ENCODE measurements at regions not wholly inside any gene's neighbourhood (a gene's known extent, or its start where the extent isn't known, plus 50 kb on each side); places are given as distances from the start of the nearest gene placed in this dataset.
"Not testable (repeated sequence)": the region's sequence is repeated elsewhere in the genome, so short reads cannot be mapped to it uniquely, and the experiment has no call there.

DNA sequence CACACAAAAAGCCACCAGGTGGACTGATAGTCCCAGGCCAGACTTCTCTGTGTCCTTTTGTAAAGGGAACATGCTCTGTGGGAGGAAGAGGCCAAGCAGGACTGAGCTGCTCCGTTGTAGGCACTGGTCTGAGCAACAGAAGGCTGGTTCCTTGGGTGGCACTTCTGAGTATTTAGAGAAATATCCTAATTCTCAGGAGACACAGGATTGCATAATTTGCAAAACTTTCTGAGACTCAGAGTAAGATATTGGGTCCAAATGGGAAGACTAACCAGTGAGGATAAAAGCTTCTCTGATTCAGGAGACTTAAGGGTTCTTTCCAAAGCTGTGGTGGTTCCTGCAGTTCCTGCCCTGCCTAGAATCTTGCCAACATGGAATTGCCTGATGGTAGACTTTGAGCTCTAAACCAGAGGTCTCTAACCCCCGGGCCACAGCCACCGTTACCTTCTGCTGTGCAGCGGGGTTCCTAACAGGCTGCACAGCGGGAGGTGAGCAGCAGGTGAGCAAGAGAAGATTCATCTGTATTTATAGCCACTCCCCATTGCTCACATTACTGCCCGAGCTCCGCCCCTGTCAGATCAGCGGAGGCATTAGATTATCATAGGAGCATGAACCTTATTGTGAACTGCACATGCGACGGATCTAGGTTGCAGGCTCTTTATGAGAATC is 107.0 kb downstream of the OLIG3 start:
- ChIA-PET CTCF (interaction anchor here (1.1 kb wide), 1 partner anchor 15 kb away, joined by 3 read pairs; no protein-coding TSS in a partner anchor), POLR2A (no interaction called here)
- Histone ChIP-seq H3K27ac (ENCODE audit: insufficient read depth in 1 of 2, low read depth in 1 of 2, low read length in 2 of 2, poor library complexity in 1 of 2, severe bottlenecking in 2 of 2) (no peak overlapping the region), H3K4me1 (ENCODE audit: control extremely low read depth in 1 of 4, control insufficient read depth in 4 of 4, insufficient read depth in 4 of 4, low read length in 3 of 4) (peaks cover 7 to 18% (median 9%) of the 10 kb centered on the region in 4 experiments), H3K9me3 (ENCODE audit: control extremely low read depth in 1 of 5, control insufficient read depth in 4 of 5, insufficient read depth in 2 of 5, low read depth in 1 of 5, low read length in 4 of 5) (no peaks in the 10 kb centered on the region), H3K27me3 (replicated peaks in 2 of 5; ENCODE audit: control insufficient read depth in 4 of 5, insufficient read depth in 5 of 5, low read length in 4 of 5) (no peaks in the 10 kb centered on the region), H3K36me3 (ENCODE audit: control insufficient read depth in 4 of 4, insufficient read depth in 4 of 4, low read length in 3 of 4) (no peaks in the 10 kb centered on the region), H3K4me3 (ENCODE audit: control insufficient read depth in 1 of 7, extremely low read depth in 1 of 7, insufficient read depth in 4 of 7, low read depth in 2 of 7, low read length in 6 of 7) (no peak overlapping the region)
- WGBS (ENCODE audit: insufficient coverage), result 80% methylated on average over 3 of the region's 10 CpGs
- no peak for DNase-seq

DNA sequence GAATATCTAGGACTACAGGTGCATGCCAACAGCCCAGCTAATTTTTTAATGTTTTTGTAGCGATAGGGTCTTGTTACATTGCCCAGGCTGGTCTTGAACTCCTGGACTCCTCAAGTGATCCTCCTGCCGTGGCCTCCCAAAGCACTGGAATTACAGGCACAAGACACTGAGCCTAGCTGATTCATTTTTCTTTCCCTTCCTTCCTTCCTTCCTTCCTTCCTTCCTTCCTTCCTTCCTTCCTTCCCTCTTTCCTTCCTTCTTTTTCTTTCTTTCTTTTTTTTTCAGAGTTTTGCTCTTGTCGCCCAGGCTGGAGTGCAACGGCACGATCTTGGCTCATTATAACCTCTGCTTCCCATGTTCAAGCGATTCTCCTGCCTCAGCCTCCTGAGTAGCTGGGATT is 110.9 kb downstream of the OLIG3 start:
- CTCF ChIA-PET; H3K4me1 ChIP-seq (ENCODE audit: control extremely low read depth in 1 of 4, control insufficient read depth in 4 of 4, insufficient read depth in 4 of 4, low read length in 3 of 4); POLR2A ChIA-PET; H3K27ac ChIP-seq (ENCODE audit: insufficient read depth in 1 of 2, low read depth in 1 of 2, low read length in 2 of 2, poor library complexity in 1 of 2, severe bottlenecking in 2 of 2); H3K4me3 ChIP-seq (ENCODE audit: control insufficient read depth in 1 of 7, extremely low read depth in 1 of 7, insufficient read depth in 4 of 7, low read depth in 2 of 7, low read length in 6 of 7); DNase-seq; H3K27me3 ChIP-seq (replicated peaks in 2 of 5; ENCODE audit: control insufficient read depth in 4 of 5, insufficient read depth in 5 of 5, low read length in 4 of 5); H3K36me3 ChIP-seq (ENCODE audit: control insufficient read depth in 4 of 4, insufficient read depth in 4 of 4, low read length in 3 of 4); H3K9me3 ChIP-seq (ENCODE audit: control extremely low read depth in 1 of 5, control insufficient read depth in 4 of 5, insufficient read depth in 2 of 5, low read depth in 1 of 5, low read length in 4 of 5): not testable (repeated sequence)
- WGBS (ENCODE audit: insufficient coverage), result 100% methylated on average over 6 of the region's 6 CpGs

DNA sequence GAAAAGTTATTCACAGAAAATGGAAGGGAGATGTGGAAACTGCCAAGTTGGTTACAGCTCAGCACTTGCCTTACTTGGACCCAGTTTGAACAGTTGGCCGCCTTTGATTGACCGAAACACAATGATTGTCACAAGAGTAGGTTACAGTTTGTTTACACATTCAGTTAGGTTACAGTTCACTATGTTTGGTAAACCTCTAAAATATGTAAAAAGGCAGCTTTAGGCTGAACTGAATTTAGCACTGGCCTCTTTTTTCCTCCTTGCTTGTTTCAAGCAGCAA is 116.2 kb downstream of the OLIG3 start:
- H3K4me1 ChIP-seq (ENCODE audit: control extremely low read depth in 1 of 4, control insufficient read depth in 4 of 4, insufficient read depth in 4 of 4, low read length in 3 of 4), result no peaks in the 10 kb centered on the region
- POLR2A ChIA-PET, result no interaction called here
- WGBS (ENCODE audit: insufficient coverage), result 92% methylated on average over 2 of the region's 2 CpGs
- H3K27me3 ChIP-seq (replicated peaks in 2 of 5; ENCODE audit: control insufficient read depth in 4 of 5, insufficient read depth in 5 of 5, low read length in 4 of 5), result no peaks in the 10 kb centered on the region
- DNase-seq, result no peak
- peaks cover 0 to 4% (median 0%) of the 10 kb centered on the region in 5 experiments for H3K9me3 ChIP-seq (ENCODE audit: control extremely low read depth in 1 of 5, control insufficient read depth in 4 of 5, insufficient read depth in 2 of 5, low read depth in 1 of 5, low read length in 4 of 5)
- CTCF ChIA-PET, result no interaction called here
- H3K27ac ChIP-seq (ENCODE audit: insufficient read depth in 1 of 2, low read depth in 1 of 2, low read length in 2 of 2, poor library complexity in 1 of 2, severe bottlenecking in 2 of 2), result no peak overlapping the region
- H3K36me3 ChIP-seq (ENCODE audit: control insufficient read depth in 4 of 4, insufficient read depth in 4 of 4, low read length in 3 of 4), result no peaks in the 10 kb centered on the region
- no peak overlapping the region for H3K4me3 ChIP-seq (ENCODE audit: control insufficient read depth in 1 of 7, extremely low read depth in 1 of 7, insufficient read depth in 4 of 7, low read depth in 2 of 7, low read length in 6 of 7)

DNA sequence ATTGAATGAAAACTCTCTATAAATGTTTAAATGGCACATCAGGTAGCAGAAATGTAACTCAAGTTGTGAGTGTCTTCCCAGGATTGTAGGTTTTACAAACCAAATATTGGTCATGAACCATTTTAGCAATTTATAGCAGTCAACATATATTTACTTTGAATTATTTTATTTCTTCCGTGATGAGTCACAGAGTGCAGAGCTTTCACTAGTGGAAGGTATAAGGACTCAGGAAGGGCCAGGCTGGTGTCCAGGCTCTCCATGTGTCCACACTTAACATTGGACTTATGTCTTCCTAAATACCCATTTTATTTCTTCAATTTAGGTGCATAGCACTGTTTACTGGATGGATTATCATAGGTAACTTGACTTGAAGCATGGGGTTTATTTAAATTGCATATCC is 120.9 kb downstream of the OLIG3 start:
- Histone ChIP-seq H3K9me3 (ENCODE audit: control extremely low read depth in 1 of 5, control insufficient read depth in 4 of 5, insufficient read depth in 2 of 5, low read depth in 1 of 5, low read length in 4 of 5) (peaks cover 0 to 2% (median 0%) of the 10 kb centered on the region in 5 experiments), H3K4me3 (ENCODE audit: control insufficient read depth in 1 of 7, extremely low read depth in 1 of 7, insufficient read depth in 4 of 7, low read depth in 2 of 7, low read length in 6 of 7) (no peak overlapping the region), H3K27me3 (replicated peaks in 2 of 5; ENCODE audit: control insufficient read depth in 4 of 5, insufficient read depth in 5 of 5, low read length in 4 of 5) (no peaks in the 10 kb centered on the region), H3K27ac (ENCODE audit: insufficient read depth in 1 of 2, low read depth in 1 of 2, low read length in 2 of 2, poor library complexity in 1 of 2, severe bottlenecking in 2 of 2) (no peak overlapping the region), H3K36me3 (ENCODE audit: control insufficient read depth in 4 of 4, insufficient read depth in 4 of 4, low read length in 3 of 4) (no peaks in the 10 kb centered on the region), H3K4me1 (ENCODE audit: control extremely low read depth in 1 of 4, control insufficient read depth in 4 of 4, insufficient read depth in 4 of 4, low read length in 3 of 4) (no peaks in the 10 kb centered on the region)
- WGBS (ENCODE audit: insufficient coverage), result no CpG with 5 or more reads among the region's 1 CpG
- CTCF ChIA-PET, result interaction anchor here (0.9 kb wide), 1 partner anchor 14 kb away, joined by 3 read pairs; no protein-coding TSS in a partner anchor
- DNase-seq, result no peak
- POLR2A ChIA-PET, result no interaction called here

DNA sequence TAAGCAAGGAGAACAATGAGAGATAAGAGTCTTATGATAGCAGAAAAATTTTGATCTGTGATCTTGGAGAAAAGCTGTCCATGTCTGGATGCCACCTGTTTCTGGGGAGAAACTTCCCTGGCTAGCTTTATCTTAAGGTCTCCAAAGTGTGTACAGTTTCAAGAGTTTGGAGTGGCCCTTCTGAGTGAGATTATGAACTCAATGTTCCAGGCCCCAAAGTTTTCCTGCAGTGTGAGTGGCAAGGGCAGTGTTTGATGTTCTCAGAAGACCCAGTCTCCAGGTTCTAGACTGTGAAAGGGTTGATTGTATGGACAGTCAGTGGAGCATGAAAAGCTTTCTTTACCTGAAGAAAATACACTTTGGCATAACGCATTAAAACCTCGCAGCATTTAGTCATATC is 121.7 kb downstream of the OLIG3 start:
- CTCF ChIA-PET, result interaction anchor here (0.9 kb wide), 2 partner anchors 15 kb away, joined by 3 to 4 read pairs; no protein-coding TSS in a partner anchor
- DNase-seq, result no peak
- H3K36me3 ChIP-seq (ENCODE audit: control insufficient read depth in 4 of 4, insufficient read depth in 4 of 4, low read length in 3 of 4), result no peaks in the 10 kb centered on the region
- no peaks in the 10 kb centered on the region for H3K9me3 ChIP-seq (ENCODE audit: control extremely low read depth in 1 of 5, control insufficient read depth in 4 of 5, insufficient read depth in 2 of 5, low read depth in 1 of 5, low read length in 4 of 5)
- H3K27ac ChIP-seq (ENCODE audit: insufficient read depth in 1 of 2, low read depth in 1 of 2, low read length in 2 of 2, poor library complexity in 1 of 2, severe bottlenecking in 2 of 2), result no peak overlapping the region
- no peaks in the 10 kb centered on the region for H3K27me3 ChIP-seq (replicated peaks in 2 of 5; ENCODE audit: control insufficient read depth in 4 of 5, insufficient read depth in 5 of 5, low read length in 4 of 5)
- WGBS (ENCODE audit: insufficient coverage), result 100% methylated on average over 2 of the region's 2 CpGs
- POLR2A ChIA-PET, result no interaction called here
- no peaks in the 10 kb centered on the region for H3K4me1 ChIP-seq (ENCODE audit: control extremely low read depth in 1 of 4, control insufficient read depth in 4 of 4, insufficient read depth in 4 of 4, low read length in 3 of 4)
- H3K4me3 ChIP-seq (ENCODE audit: control insufficient read depth in 1 of 7, extremely low read depth in 1 of 7, insufficient read depth in 4 of 7, low read depth in 2 of 7, low read length in 6 of 7), result no peak overlapping the region

DNA sequence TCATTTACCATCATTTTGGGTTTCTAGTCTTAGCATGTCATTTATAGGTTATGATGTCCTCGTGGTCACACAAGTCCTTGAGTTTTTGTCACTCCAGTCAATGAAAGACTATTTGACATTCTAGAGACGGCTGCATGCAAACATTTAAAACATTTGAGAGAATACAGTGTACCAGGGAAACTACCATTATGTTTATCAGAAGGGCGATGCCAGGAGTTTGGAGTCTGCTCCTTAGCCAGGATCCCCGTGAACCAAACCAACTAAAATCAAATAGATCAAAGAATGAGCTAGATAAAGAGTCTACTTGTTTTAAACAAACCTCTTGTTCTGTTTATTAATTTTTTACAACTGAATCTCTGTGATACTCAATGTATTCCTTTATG is 122.6 kb downstream of the OLIG3 start:
- WGBS (ENCODE audit: insufficient coverage), result 100% methylated on average over 2 of the region's 4 CpGs
- POLR2A ChIA-PET, result no interaction called here
- DNase-seq, result no peak

DNA sequence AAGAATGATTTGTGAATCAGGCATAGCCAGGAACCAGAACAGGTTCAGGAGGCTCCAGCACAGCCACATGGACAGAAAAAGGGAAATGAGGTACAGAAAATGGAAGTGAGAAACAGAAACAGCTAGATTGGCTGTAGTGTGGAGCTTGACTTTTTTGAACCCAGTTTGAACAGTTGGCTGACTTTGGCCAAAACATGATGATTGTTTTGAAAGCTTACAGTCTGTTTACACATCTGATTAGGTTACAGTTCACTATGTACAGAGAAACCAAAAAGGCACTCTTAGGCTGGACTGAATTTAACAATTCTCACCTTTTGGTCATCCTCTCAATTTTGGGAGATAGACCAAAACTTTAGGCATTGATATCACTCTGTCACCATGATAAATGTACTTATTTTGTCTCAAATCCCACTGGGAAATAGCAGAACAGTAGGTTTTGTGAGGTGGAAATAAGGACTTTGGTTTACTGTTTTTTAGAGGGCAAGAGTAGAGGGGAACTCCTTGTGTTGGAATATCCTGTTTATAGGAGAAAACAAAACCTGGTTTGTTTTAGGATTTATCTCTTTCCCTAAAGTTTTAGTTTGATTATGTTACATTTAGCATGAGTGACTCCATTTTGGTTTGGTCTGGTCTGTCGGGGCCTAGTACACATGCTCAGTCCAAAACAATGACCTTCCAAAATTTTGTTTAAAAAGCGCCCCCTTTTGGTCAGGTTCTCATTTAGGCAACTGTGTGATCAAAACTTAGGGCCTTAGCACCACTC is 123.1 kb downstream of the OLIG3 start:
- Histone ChIP-seq H3K9me3 (ENCODE audit: control extremely low read depth in 1 of 5, control insufficient read depth in 4 of 5, insufficient read depth in 2 of 5, low read depth in 1 of 5, low read length in 4 of 5) (no peaks in the 10 kb centered on the region), H3K36me3 (ENCODE audit: control insufficient read depth in 4 of 4, insufficient read depth in 4 of 4, low read length in 3 of 4) (no peaks in the 10 kb centered on the region), H3K27ac (ENCODE audit: insufficient read depth in 1 of 2, low read depth in 1 of 2, low read length in 2 of 2, poor library complexity in 1 of 2, severe bottlenecking in 2 of 2) (no peak overlapping the region), H3K4me1 (ENCODE audit: control extremely low read depth in 1 of 4, control insufficient read depth in 4 of 4, insufficient read depth in 4 of 4, low read length in 3 of 4) (no peaks in the 10 kb centered on the region), H3K27me3 (replicated peaks in 2 of 5; ENCODE audit: control insufficient read depth in 4 of 5, insufficient read depth in 5 of 5, low read length in 4 of 5) (no peaks in the 10 kb centered on the region), H3K4me3 (ENCODE audit: control insufficient read depth in 1 of 7, extremely low read depth in 1 of 7, insufficient read depth in 4 of 7, low read depth in 2 of 7, low read length in 6 of 7) (no peak overlapping the region)
- no peak for DNase-seq
- CTCF ChIA-PET, result interaction anchor here (2.1 kb wide), 1 partner anchor 10 kb away, joined by 6 read pairs; no protein-coding TSS in a partner anchor
- POLR2A ChIA-PET, result no interaction called here
- 81% methylated on average over 2 of the region's 2 CpGs for WGBS (ENCODE audit: insufficient coverage)

More for the DNA sequence above, 122.6 kb downstream of the OLIG3 start:
- Histone ChIP-seq H3K36me3 (ENCODE audit: control insufficient read depth in 4 of 4, insufficient read depth in 4 of 4, low read length in 3 of 4) (no peaks in the 10 kb centered on the region), H3K4me1 (ENCODE audit: control extremely low read depth in 1 of 4, control insufficient read depth in 4 of 4, insufficient read depth in 4 of 4, low read length in 3 of 4) (no peaks in the 10 kb centered on the region), H3K27me3 (replicated peaks in 2 of 5; ENCODE audit: control insufficient read depth in 4 of 5, insufficient read depth in 5 of 5, low read length in 4 of 5) (no peaks in the 10 kb centered on the region), H3K27ac (ENCODE audit: insufficient read depth in 1 of 2, low read depth in 1 of 2, low read length in 2 of 2, poor library complexity in 1 of 2, severe bottlenecking in 2 of 2) (no peak overlapping the region), H3K9me3 (ENCODE audit: control extremely low read depth in 1 of 5, control insufficient read depth in 4 of 5, insufficient read depth in 2 of 5, low read depth in 1 of 5, low read length in 4 of 5) (no peaks in the 10 kb centered on the region), H3K4me3 (ENCODE audit: control insufficient read depth in 1 of 7, extremely low read depth in 1 of 7, insufficient read depth in 4 of 7, low read depth in 2 of 7, low read length in 6 of 7) (no peak overlapping the region)
- CTCF ChIA-PET, result no interaction called here
